ENCODE measurements at regions not wholly inside any gene's neighbourhood (a gene's known extent, or its start where the extent isn't known, plus 50 kb on each side); places are given as distances from the start of the nearest gene placed in this dataset.
A peak's percentile ranks its signal among the peaks of the same experiment; 100 is the strongest.

DNA sequence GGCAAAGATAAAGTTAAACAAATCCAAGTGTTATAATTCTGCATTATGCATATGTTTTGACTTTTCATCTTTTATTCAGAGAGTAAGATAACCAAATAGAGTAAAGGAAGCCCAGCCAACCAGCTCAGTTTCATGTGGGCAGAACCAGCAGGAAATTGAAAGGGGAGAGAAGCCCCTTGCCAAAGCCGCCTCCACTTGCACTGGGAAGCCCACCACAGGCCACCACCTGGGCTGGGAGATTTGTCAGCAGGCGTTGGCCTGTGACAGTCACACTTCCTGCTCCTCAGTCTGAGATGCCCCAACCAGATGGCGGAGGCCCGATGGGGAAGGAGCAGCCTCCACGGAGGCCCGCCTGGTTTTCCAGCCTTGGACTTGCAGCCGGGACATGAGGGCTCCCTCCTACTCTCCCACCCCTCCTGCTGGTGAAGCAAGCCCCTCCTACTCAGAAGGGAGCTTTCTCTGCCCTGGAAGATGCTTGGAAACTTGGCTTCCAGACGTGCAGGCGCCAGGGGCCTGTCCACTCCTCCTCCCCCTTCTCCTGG, 166.8 kb upstream of the SULF2 start:
- H3K79me2 ChIP-seq (ENCODE audit: low read depth) = no peaks in the 10 kb centered on the region

DNA sequence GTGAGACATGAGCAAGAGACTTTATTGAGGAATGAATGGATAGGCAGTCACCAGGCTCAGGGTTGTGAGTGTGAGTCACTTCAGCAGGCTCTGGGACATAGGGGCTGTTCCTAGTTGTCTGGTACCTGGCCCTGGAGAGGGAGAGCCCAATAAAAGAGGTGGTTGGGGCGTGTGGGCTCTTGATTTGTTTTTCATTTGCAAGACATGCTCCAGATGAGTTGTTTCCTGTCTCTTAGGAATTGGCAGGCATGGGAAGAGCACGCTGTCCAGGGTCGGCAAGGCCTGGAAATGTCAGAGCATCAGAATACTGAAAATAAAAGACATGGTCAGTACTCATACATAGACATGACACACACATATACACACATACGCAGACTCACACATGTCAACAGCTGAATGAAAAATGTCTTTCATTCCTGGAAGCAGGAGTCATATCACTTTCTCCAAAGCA, 166.3 kb upstream of the SULF2 start:
- Mint-ChIP-seq H3K27me3 (ENCODE audit: insufficient read depth, low read depth) (peaks cover 19% of the 10 kb centered on the region), H3K36me3 (no peaks in the 10 kb centered on the region), H3K27ac (peak overlapping the region; percentile 47), H3K4me1 (peaks cover 33% of the 10 kb centered on the region), H3K9me3 (peaks cover 2% of the 10 kb centered on the region), H3K4me3 (no peak overlapping the region)
- H3K4me1 ChIP-seq = peaks cover 9% of the 10 kb centered on the region
- no peak overlapping the region for H2AFZ ChIP-seq (replicated peaks)
- DNase-seq (ENCODE audit: low spot score) = no peak
- H3K27me3 ChIP-seq = no peaks in the 10 kb centered on the region
- H3K36me3 ChIP-seq = no peaks in the 10 kb centered on the region
- H3K9me3 ChIP-seq (ENCODE audit: low read depth) = no peaks in the 10 kb centered on the region
- no peak overlapping the region for H3K27ac ChIP-seq
- no peaks in the 10 kb centered on the region for H4K20me1 ChIP-seq (ENCODE audit: low read depth)
- H3K9ac ChIP-seq = no peak overlapping the region
- no peaks in the 10 kb centered on the region for H3F3A ChIP-seq (ENCODE audit: low read depth)
- TF ChIP-seq EZH2phosphoT487 (IDR thresholded peaks at IDR 0.05) (no peak), EZH2 (IDR thresholded peaks at IDR 0.05) (no peak)
- TF ChIP-seq, protein P1, sequence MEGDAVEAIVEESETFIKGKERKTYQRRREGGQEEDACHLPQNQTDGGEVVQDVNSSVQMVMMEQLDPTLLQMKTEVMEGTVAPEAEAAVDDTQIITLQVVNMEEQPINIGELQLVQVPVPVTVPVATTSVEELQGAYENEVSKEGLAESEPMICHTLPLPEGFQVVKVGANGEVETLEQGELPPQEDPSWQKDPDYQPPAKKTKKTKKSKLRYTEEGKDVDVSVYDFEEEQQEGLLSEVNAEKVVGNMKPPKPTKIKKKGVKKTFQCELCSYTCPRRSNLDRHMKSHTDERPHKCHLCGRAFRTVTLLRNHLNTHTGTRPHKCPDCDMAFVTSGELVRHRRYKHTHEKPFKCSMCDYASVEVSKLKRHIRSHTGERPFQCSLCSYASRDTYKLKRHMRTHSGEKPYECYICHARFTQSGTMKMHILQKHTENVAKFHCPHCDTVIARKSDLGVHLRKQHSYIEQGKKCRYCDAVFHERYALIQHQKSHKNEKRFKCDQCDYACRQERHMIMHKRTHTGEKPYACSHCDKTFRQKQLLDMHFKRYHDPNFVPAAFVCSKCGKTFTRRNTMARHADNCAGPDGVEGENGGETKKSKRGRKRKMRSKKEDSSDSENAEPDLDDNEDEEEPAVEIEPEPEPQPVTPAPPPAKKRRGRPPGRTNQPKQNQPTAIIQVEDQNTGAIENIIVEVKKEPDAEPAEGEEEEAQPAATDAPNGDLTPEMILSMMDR (IDR thresholded peaks at IDR 0.05) = no peak
- H3K4me3 ChIP-seq = no peak overlapping the region
- H3K79me2 ChIP-seq (ENCODE audit: low read depth) = no peaks in the 10 kb centered on the region
- H3K4me2 ChIP-seq = no peak overlapping the region

More for the DNA sequence above, 166.8 kb upstream of the SULF2 start:
- Histone ChIP-seq H3K27me3 (no peaks in the 10 kb centered on the region), H2AFZ (replicated peaks) (no peak overlapping the region), H4K20me1 (ENCODE audit: low read depth) (no peaks in the 10 kb centered on the region), H3K4me1 (peaks cover 9% of the 10 kb centered on the region), H3K36me3 (no peaks in the 10 kb centered on the region), H3K4me3 (no peak overlapping the region), H3K9ac (no peak overlapping the region), H3F3A (ENCODE audit: low read depth) (no peaks in the 10 kb centered on the region), H3K4me2 (no peak overlapping the region), H3K9me3 (ENCODE audit: low read depth) (no peaks in the 10 kb centered on the region), H3K27ac (no peak overlapping the region)
- Mint-ChIP-seq H3K4me3 (no peak overlapping the region), H3K36me3 (no peaks in the 10 kb centered on the region), H3K9me3 (peaks cover 2% of the 10 kb centered on the region), H3K27ac (no peak overlapping the region), H3K4me1 (peaks cover 37% of the 10 kb centered on the region), H3K27me3 (ENCODE audit: insufficient read depth, low read depth) (peaks cover 25% of the 10 kb centered on the region)
- DNase-seq (ENCODE audit: low spot score) = no peak
- TF ChIP-seq, protein P1 (IDR thresholded peaks at IDR 0.05) = no peak
- TF ChIP-seq EZH2phosphoT487 (IDR thresholded peaks at IDR 0.05) (no peak), EZH2 (IDR thresholded peaks at IDR 0.05) (no peak)

DNA sequence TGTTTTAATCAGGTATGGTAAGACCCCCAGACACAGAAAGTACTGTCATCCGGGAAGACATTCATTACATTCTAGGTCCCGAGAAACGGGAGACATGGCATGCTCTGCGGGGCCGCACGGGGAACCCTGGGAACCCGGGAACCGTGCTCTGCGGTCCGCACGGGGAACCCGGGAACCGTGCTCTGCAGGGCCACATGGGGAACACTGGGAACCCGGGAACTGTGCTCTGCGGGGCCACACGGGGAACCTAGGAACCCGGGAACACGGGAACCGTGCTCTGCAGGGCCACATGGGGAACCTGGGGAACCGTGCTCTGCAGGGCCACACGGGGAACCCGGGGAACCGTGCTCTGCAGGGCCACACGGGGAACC, 165.6 kb upstream of the SULF2 start:
- no peak overlapping the region for H3K27ac Mint-ChIP-seq

More for the DNA sequence above, 165.6 kb upstream of the SULF2 start:
- Mint-ChIP-seq H3K27me3 (ENCODE audit: insufficient read depth, low read depth) (peaks cover 19% of the 10 kb centered on the region), H3K36me3 (no peaks in the 10 kb centered on the region), H3K4me3 (no peak overlapping the region), H3K9me3 (peaks cover 2% of the 10 kb centered on the region), H3K4me1 (peaks cover 32% of the 10 kb centered on the region)
- no peak overlapping the region for H2AFZ ChIP-seq (replicated peaks)
- H3F3A ChIP-seq (ENCODE audit: low read depth) = no peaks in the 10 kb centered on the region
- H3K36me3 ChIP-seq = no peaks in the 10 kb centered on the region
- TF ChIP-seq EZH2 (IDR thresholded peaks at IDR 0.05) (no peak), EZH2phosphoT487 (IDR thresholded peaks at IDR 0.05) (no peak)
- TF ChIP-seq, protein P1 (IDR thresholded peaks at IDR 0.05) = no peak
- H3K4me3 ChIP-seq = no peak overlapping the region
- no peak for DNase-seq (ENCODE audit: low spot score)
- H3K4me2 ChIP-seq = no peak overlapping the region
- H3K27ac ChIP-seq = no peak overlapping the region
- H3K9me3 ChIP-seq (ENCODE audit: low read depth) = no peaks in the 10 kb centered on the region
- H3K4me1 ChIP-seq = peaks cover 5% of the 10 kb centered on the region
- no peaks in the 10 kb centered on the region for H3K27me3 ChIP-seq
- no peaks in the 10 kb centered on the region for H3K79me2 ChIP-seq (ENCODE audit: low read depth)
- H3K9ac ChIP-seq = no peak overlapping the region
- H4K20me1 ChIP-seq (ENCODE audit: low read depth) = no peaks in the 10 kb centered on the region
